GM19395 (cell line): ENCODE measurements at regions not wholly inside any gene's neighbourhood (a gene's known extent, or its start where the extent isn't known, plus 50 kb on each side); places are given as distances from the start of the nearest gene placed in this dataset.
"Not testable (repeated sequence)": the region's sequence is repeated elsewhere in the genome, so short reads cannot be mapped to it uniquely, and the experiment has no call there.

Source experiments
- ATAC-seq: cut with Tn5 transposase; IDR thresholded peaks from one replicate; pipeline ENCODE4 v1.9.1; 2021; ENCODE audit warnings: mild to moderate bottlenecking, moderate library complexity; ENCODE audit not compliant: unreplicated experiment

- ATAC-seq: not testable (repeated sequence)
Measured at GRCh38 chr6:44017307-44017706, 109.9 kb downstream of the MRPL14 start.

GRCh38 chr6:44016131-44016870, 111.0 kb downstream of the MRPL14 start:
- no peak for ATAC-seq

- no peak for ATAC-seq
Measured at GRCh38 chr6:44012078-44012493, 115.2 kb downstream of the MRPL14 start.

GRCh38 chr6:44011350-44011920, 115.8 kb downstream of the MRPL14 start:
- ATAC-seq: no peak

- ATAC-seq: no peak
Measured at GRCh38 chr6:44010411-44011349, 116.6 kb downstream of the MRPL14 start.

- no peak for ATAC-seq
Measured at GRCh38 chr6:44009425-44010321, 117.6 kb downstream of the MRPL14 start.

- ATAC-seq: no peak
Measured at GRCh38 chr6:44008821-44009370, 118.4 kb downstream of the MRPL14 start.

GRCh38 chr6:44007818-44008621, 119.2 kb downstream of the MRPL14 start:
- no peak for ATAC-seq

- ATAC-seq: no peak
Measured at GRCh38 chr6:44006872-44007303, 120.4 kb downstream of the MRPL14 start.

GRCh38 chr6:44006123-44006871, 121.0 kb downstream of the MRPL14 start:
- ATAC-seq: no peak

GRCh38 chr6:44005507-44005903, 121.7 kb downstream of the MRPL14 start:
- no peak for ATAC-seq

- no peak for ATAC-seq
Measured at GRCh38 chr6:44004625-44005506, 122.4 kb downstream of the MRPL14 start.

- no peak for ATAC-seq
Measured at GRCh38 chr6:44004136-44004535, 123.1 kb downstream of the MRPL14 start.

- ATAC-seq: no peak
Measured at GRCh38 chr6:44003345-44004061, 123.7 kb downstream of the MRPL14 start.

- ATAC-seq: no peak
Measured at GRCh38 chr6:44002593-44003344, 124.5 kb downstream of the MRPL14 start.

- no peak for ATAC-seq
Measured at GRCh38 chr6:44002067-44002592, 125.1 kb downstream of the MRPL14 start.
